ENCODE measurements at regions not wholly inside any gene's neighbourhood (a gene's known extent, or its start where the extent isn't known, plus 50 kb on each side); places are given as distances from the start of the nearest gene placed in this dataset.

DNA sequence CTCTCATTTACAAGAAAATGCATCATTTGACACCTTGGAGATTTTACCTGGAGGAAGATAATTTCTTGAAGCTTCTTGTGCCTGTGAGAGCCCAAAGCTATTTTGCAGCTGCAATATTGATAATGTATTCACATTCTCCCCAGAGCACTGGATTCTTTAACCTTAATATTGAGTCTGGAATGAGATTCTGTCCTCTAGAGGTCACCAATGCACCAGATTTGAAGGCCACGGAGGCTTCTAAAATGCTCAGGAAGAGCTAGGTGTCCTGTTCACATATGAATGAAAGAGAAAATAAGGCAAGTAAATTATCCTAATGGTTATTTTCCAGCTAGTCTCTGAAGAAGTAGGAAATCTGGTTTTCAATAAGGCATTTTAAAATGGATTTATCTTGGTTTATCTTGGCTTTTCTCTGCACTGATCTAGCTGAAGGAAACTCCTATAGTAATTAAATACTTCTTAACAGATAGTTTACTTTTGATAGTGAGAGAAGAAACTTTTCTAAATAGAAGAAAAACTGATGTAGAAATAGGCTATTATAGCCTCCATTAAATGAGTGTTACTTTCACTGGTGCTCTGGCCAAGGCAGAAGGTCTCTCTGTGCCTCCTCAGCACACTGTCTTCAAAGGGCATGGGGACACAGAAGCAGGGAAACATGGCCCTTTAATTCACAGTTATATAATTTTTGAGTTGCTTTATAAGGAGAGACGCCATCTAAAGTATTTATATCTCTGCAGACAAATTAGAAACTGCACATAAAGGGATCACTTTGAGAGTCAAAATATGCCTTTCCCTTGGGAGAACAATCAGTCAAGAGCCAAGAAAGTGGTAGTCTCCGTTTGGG, 297.0 kb upstream of the ACTBL2 start:
- TF ChIP-seq POLR2A (IDR thresholded peaks at IDR 0.05) (no peak), POLR2AphosphoS5 (IDR thresholded peaks at IDR 0.05) (peak; percentile 31)
- TF ChIP-seq, protein P1, sequence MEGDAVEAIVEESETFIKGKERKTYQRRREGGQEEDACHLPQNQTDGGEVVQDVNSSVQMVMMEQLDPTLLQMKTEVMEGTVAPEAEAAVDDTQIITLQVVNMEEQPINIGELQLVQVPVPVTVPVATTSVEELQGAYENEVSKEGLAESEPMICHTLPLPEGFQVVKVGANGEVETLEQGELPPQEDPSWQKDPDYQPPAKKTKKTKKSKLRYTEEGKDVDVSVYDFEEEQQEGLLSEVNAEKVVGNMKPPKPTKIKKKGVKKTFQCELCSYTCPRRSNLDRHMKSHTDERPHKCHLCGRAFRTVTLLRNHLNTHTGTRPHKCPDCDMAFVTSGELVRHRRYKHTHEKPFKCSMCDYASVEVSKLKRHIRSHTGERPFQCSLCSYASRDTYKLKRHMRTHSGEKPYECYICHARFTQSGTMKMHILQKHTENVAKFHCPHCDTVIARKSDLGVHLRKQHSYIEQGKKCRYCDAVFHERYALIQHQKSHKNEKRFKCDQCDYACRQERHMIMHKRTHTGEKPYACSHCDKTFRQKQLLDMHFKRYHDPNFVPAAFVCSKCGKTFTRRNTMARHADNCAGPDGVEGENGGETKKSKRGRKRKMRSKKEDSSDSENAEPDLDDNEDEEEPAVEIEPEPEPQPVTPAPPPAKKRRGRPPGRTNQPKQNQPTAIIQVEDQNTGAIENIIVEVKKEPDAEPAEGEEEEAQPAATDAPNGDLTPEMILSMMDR (IDR thresholded peaks at IDR 0.05): peak in 3 of 4 experiments; percentile 57 to 65 (median 60)
